Activated CD8-positive, alpha-beta T cell treated with anti-CD3 and anti-CD28 coated beads, Interleukin-2, amount 10 ng/mL, durations not matched to agents 7 days and 5 days (primary cell): ENCODE measurements at regions not wholly inside any gene's neighbourhood (a gene's known extent, or its start where the extent isn't known, plus 50 kb on each side); places are given as distances from the start of the nearest gene placed in this dataset.

Source experiments
- ATAC-seq: fragments of 150-1000 bp; cut with Tn5 transposase; one replicate; pipeline ENCODE4 v1.10.0; 2021; ENCODE audit warnings: moderate library complexity
- CTCF ChIA-PET: fragments of 350-600 bp; sonication (Branson Sonifier 250); formaldehyde crosslinking; loops from one replicate; lab custom pipeline; 2021; ENCODE audit warnings: antibody characterized with exemption; lab: Charles Lee
- POLR2A ChIA-PET: fragments of 350-600 bp; sonication (Branson Sonifier 250); formaldehyde crosslinking; loops from one replicate; lab custom pipeline; 2021; ENCODE audit warnings: antibody characterized with exemption; lab: Charles Lee
- DNase-seq: peaks from one replicate; pipeline ENCODE4 v3.0.0-alpha.2; 2020
- H3K27ac Mint-ChIP-seq: one replicate; pipeline ENCODE4 v1.8.0; 2021; ENCODE audit warnings: mild to moderate bottlenecking, mixed read lengths
- H3K27me3 Mint-ChIP-seq: one replicate; pipeline ENCODE4 v1.8.0; 2021; ENCODE audit warnings: low read depth, mixed read lengths
- H3K36me3 Mint-ChIP-seq: one replicate; pipeline ENCODE4 v1.8.0; 2021; ENCODE audit warnings: low read depth, mixed read lengths
- H3K4me1 Mint-ChIP-seq: one replicate; pipeline ENCODE4 v1.8.0; 2021; ENCODE audit warnings: low read depth, mixed read lengths
- H3K4me3 Mint-ChIP-seq: one replicate; pipeline ENCODE4 v1.8.0; 2021; ENCODE audit warnings: mild to moderate bottlenecking, mixed read lengths
- H3K9me3 Mint-ChIP-seq: one replicate; pipeline ENCODE4 v1.8.0; 2022; ENCODE audit warnings: mixed read lengths; ENCODE audit not compliant: insufficient read depth

DNA sequence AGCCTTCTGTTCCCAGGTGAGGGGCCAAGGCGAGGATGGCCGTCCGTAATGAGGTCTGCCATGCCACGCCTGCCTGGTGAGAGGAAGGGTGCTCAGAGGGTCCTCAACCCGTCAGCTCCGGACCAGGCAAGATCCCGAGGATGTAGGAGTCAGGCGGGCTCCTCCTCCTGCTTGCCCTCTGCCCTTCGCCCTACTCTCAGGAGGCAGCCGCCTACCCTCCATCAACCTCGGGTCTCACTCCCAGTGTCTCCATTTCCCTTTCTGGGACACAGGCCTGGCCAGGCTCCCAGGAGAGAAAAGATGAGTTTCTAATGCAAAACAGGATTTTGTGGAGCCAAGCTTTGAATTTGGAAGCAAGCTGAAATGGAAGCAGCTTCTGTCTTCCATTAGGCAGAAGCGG lies 184.0 kb downstream of the PTPN20 start:
- no peaks in the 10 kb centered on the region for H3K36me3 Mint-ChIP-seq
- POLR2A ChIA-PET, result no interaction called here
- H3K4me1 Mint-ChIP-seq, result no peaks in the 10 kb centered on the region
- no peak overlapping the region for H3K27ac Mint-ChIP-seq
- H3K4me3 Mint-ChIP-seq, result no peak overlapping the region
- H3K27me3 Mint-ChIP-seq, result no peaks in the 10 kb centered on the region
- no peak for DNase-seq
- H3K9me3 Mint-ChIP-seq, result no peaks in the 10 kb centered on the region
- CTCF ChIA-PET, result no interaction called here
- ATAC-seq, result no peak

- ChIA-PET POLR2A (no interaction called here), CTCF (no interaction called here)
- Mint-ChIP-seq H3K27me3 (no peaks in the 10 kb centered on the region), H3K4me3 (no peak overlapping the region), H3K36me3 (no peaks in the 10 kb centered on the region), H3K4me1 (no peaks in the 10 kb centered on the region), H3K27ac (no peak overlapping the region), H3K9me3 (no peaks in the 10 kb centered on the region)
- no peak for DNase-seq
- ATAC-seq, result no peak
These were observed 184.8 kb downstream of the PTPN20 start for GRCh38 chr10:47095848-47096612.

DNA sequence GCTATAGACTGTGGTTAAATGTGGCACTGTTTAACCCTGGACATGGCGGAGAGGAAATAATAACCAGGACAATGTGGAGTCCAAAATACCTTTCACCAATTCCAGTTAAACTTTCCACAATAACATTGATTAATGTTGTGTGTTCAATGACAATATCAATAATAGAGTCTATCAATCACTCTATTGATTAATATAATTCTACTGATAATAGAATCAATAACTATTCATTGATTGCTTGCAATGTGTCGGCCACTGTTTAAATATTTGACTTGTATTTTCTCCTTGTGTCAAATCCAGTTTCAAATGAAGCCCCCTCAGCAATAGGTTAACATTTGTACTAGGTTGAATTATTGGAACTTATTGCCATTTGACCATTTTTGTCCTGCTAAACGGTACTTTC lies 187.0 kb downstream of the PTPN20 start:
- ATAC-seq, result no peak
- no peak for DNase-seq
- H3K9me3 Mint-ChIP-seq, result no peaks in the 10 kb centered on the region
- H3K27me3 Mint-ChIP-seq, result no peaks in the 10 kb centered on the region
- H3K4me3 Mint-ChIP-seq, result no peak overlapping the region
- POLR2A ChIA-PET, result no interaction called here
- no peaks in the 10 kb centered on the region for H3K36me3 Mint-ChIP-seq
- no peak overlapping the region for H3K27ac Mint-ChIP-seq
- H3K4me1 Mint-ChIP-seq, result no peaks in the 10 kb centered on the region
- CTCF ChIA-PET, result no interaction called here

- Mint-ChIP-seq H3K27ac (no peak overlapping the region), H3K9me3 (no peaks in the 10 kb centered on the region), H3K4me3 (no peak overlapping the region), H3K36me3 (no peaks in the 10 kb centered on the region), H3K4me1 (no peaks in the 10 kb centered on the region), H3K27me3 (no peaks in the 10 kb centered on the region)
- DNase-seq (no peak), ATAC-seq (no peak)
- POLR2A ChIA-PET, result no interaction called here
- CTCF ChIA-PET, result no interaction called here
These were observed 187.7 kb downstream of the PTPN20 start for GRCh38 chr10:47098964-47099363.

- no peaks in the 10 kb centered on the region for H3K27me3 Mint-ChIP-seq
These were observed 188.2 kb downstream of the PTPN20 start for GRCh38 chr10:47099474-47099873.

GRCh38 chr10:47101196-47101595 lies 190.0 kb downstream of the PTPN20 start:
- H3K9me3 Mint-ChIP-seq, result no peaks in the 10 kb centered on the region
- H3K4me1 Mint-ChIP-seq, result peaks cover 10% of the 10 kb centered on the region
- CTCF ChIA-PET, result no interaction called here
- no peak overlapping the region for H3K4me3 Mint-ChIP-seq
- H3K27ac Mint-ChIP-seq, result no peak overlapping the region
- no peaks in the 10 kb centered on the region for H3K36me3 Mint-ChIP-seq
- H3K27me3 Mint-ChIP-seq, result no peaks in the 10 kb centered on the region
- POLR2A ChIA-PET, result no interaction called here
- DNase-seq (no peak), ATAC-seq (no peak)

More at GRCh38 chr10:47099474-47099873, 188.2 kb downstream of the PTPN20 start:
- no peak for ATAC-seq
- no peak for DNase-seq
- Mint-ChIP-seq H3K4me3 (no peak overlapping the region), H3K4me1 (peaks cover 3% of the 10 kb centered on the region), H3K27ac (no peak overlapping the region), H3K36me3 (no peaks in the 10 kb centered on the region), H3K9me3 (no peaks in the 10 kb centered on the region)
- CTCF ChIA-PET, result no interaction called here
- POLR2A ChIA-PET, result no interaction called here

DNA sequence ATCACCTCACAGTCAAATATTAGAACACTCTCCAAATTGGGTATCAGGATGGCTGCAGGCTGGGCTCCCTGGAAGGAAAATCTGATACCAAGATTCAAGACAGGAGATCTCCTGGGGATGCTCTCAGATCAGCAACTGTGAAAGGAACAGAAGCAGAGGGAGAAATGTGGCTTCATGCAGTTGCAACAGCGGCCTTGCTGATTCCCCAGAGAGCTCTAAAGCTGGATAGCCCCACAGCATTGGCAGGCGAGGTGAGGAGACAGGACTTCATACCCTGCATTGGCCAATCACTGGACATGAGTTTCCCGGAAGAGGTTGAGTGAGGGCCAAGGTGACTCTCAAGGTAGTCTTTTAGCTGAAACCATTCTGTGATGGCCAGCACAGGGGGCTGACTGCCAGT lies 190.6 kb downstream of the PTPN20 start:
- ATAC-seq (no peak), DNase-seq (no peak)
- Mint-ChIP-seq H3K27ac (no peak overlapping the region), H3K9me3 (no peaks in the 10 kb centered on the region), H3K4me3 (no peak overlapping the region), H3K27me3 (no peaks in the 10 kb centered on the region), H3K36me3 (no peaks in the 10 kb centered on the region), H3K4me1 (peaks cover 10% of the 10 kb centered on the region)
- ChIA-PET POLR2A (no interaction called here), CTCF (interaction anchor here (0.8 to 1.0 kb wide), 2 partner anchors 54 to 84 kb away, joined by 3 read pairs; no protein-coding TSS in a partner anchor)

GRCh38 chr10:47104151-47104605 lies 192.9 kb downstream of the PTPN20 start:
- H3K4me1 Mint-ChIP-seq, result peaks cover 10% of the 10 kb centered on the region
- DNase-seq (no peak), ATAC-seq (no peak)
- no peak overlapping the region for H3K4me3 Mint-ChIP-seq
- H3K27me3 Mint-ChIP-seq, result no peaks in the 10 kb centered on the region
- no peaks in the 10 kb centered on the region for H3K9me3 Mint-ChIP-seq
- no peak overlapping the region for H3K27ac Mint-ChIP-seq
- ChIA-PET CTCF (interaction anchor here (2.0 kb wide), 1 partner anchor 79 kb away, joined by 5 read pairs; no protein-coding TSS in a partner anchor), POLR2A (no interaction called here)
- H3K36me3 Mint-ChIP-seq, result no peaks in the 10 kb centered on the region

DNA sequence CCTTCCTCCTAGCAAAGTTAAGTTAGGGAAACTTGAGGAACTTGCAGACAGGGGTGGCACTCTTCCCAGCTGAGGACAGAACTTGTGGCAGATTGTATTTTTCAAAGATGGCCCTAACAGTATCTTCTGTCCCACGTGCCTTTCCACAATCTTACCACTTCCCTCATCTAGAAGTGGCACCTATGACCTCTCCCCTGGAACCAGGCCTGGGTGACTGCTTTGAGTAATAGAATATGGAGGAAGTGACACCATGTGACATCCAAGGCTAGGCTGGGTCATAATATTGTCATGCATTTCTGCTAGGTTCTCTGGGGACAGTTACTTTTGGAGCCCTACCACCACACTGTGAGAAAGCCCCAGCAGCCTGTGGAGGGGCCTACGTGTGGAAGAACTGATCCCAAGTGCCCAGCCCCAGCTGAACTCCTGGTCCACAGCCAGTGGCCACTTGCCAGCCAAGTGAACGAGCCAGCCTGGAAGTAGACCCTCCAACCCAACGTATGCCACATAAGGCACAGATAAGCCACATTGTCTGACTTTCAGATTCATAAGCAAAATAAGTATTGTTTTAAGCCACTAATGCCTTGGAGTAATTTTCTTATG lies 193.7 kb downstream of the PTPN20 start:
- no peak for ATAC-seq
- no peak overlapping the region for H3K4me3 Mint-ChIP-seq

GRCh38 chr10:47107007-47107747 lies 192.8 kb upstream of the GDF10 start:
- ChIA-PET CTCF (interaction anchor here (1.2 kb wide), 1 partner anchor 204 kb away, joined by 3 read pairs; no protein-coding TSS in a partner anchor), POLR2A (no interaction called here)
- Mint-ChIP-seq H3K9me3 (no peaks in the 10 kb centered on the region), H3K4me1 (peaks cover 19% of the 10 kb centered on the region), H3K27me3 (no peaks in the 10 kb centered on the region), H3K36me3 (no peaks in the 10 kb centered on the region), H3K4me3 (no peak overlapping the region), H3K27ac (no peak overlapping the region)
- ATAC-seq (no peak), DNase-seq (no peak)

More for the DNA sequence above, 193.7 kb downstream of the PTPN20 start:
- Mint-ChIP-seq H3K27me3 (no peaks in the 10 kb centered on the region), H3K27ac (no peak overlapping the region), H3K36me3 (no peaks in the 10 kb centered on the region), H3K9me3 (no peaks in the 10 kb centered on the region), H3K4me1 (peaks cover 10% of the 10 kb centered on the region)
- POLR2A ChIA-PET, result no interaction called here
- CTCF ChIA-PET, result interaction anchor here (1.6 to 2.0 kb wide), 2 partner anchors 80 to 207 kb away, joined by 5 read pairs; no protein-coding TSS in a partner anchor
- no peak for DNase-seq

- no peaks in the 10 kb centered on the region for H3K27me3 Mint-ChIP-seq
- ChIA-PET POLR2A (no interaction called here), CTCF (no interaction called here)
- peaks cover 13% of the 10 kb centered on the region for H3K4me1 Mint-ChIP-seq
- no peak overlapping the region for H3K4me3 Mint-ChIP-seq
- no peak for ATAC-seq
- DNase-seq, result no peak
- no peaks in the 10 kb centered on the region for H3K9me3 Mint-ChIP-seq
- no peak overlapping the region for H3K27ac Mint-ChIP-seq
- H3K36me3 Mint-ChIP-seq, result no peaks in the 10 kb centered on the region
These were observed 190.1 kb upstream of the GDF10 start for GRCh38 chr10:47109906-47110305.
